SK-N-SH treated with all-trans-retinoic acid at 6 μM for 48 hours (cell line): ENCODE measurements at regions not wholly inside any gene's neighbourhood (a gene's known extent, or its start where the extent isn't known, plus 50 kb on each side); places are given as distances from the start of the nearest gene placed in this dataset.

Source experiments
- ATAC-seq: fragments of 200-7000 bp; cut with Tn5 transposase; 3 replicates; pipeline ENCODE4 v1.9.1; 2020; ENCODE audit warnings: mild to moderate bottlenecking, moderate library complexity
- ARNTL ChIP-seq: fragments of 450-650 bp; formaldehyde crosslinking; IDR thresholded peaks from 2 replicates; pipeline ENCODE4 v1.5.0; 2020; ENCODE audit warnings: low read depth, mild to moderate bottlenecking, moderate library complexity, borderline replicate concordance
- BACH2 ChIP-seq: fragments of 250-450 bp; sonication (Bioruptor Pico); IDR thresholded peaks from 2 replicates; pipeline ENCODE4 v1.9.0; 2021; ENCODE audit warnings: mild to moderate bottlenecking, borderline replicate concordance
- ESRRG ChIP-seq: fragments of 250-450 bp; sonication (Bioruptor Pico); IDR thresholded peaks from 2 replicates; pipeline ENCODE4 v1.6.1; 2021; ENCODE audit warnings: mild to moderate bottlenecking
- ISL1 ChIP-seq: fragments of 250-450 bp; sonication (Bioruptor Pico); IDR thresholded peaks from 2 replicates; pipeline ENCODE4 v2.1.2; 2022; ENCODE audit warnings: mild to moderate bottlenecking, moderate library complexity
- OSR1 ChIP-seq: fragments of 250-450 bp; sonication (Bioruptor Pico); IDR thresholded peaks from 2 replicates; pipeline ENCODE4 v1.8.0; 2022; ENCODE audit warnings: moderate library complexity, mild to moderate bottlenecking, inconsistent platforms
- PPARA ChIP-seq: fragments of 250-450 bp; sonication (Bioruptor Pico); IDR thresholded peaks from 2 replicates; pipeline ENCODE4 v1.5.0; 2020; ENCODE audit warnings: mild to moderate bottlenecking, borderline replicate concordance
- RARB ChIP-seq: fragments of 250-450 bp; sonication (Bioruptor Pico); IDR thresholded peaks from 2 replicates; pipeline ENCODE4 v1.8.0; 2021; ENCODE audit warnings: mild to moderate bottlenecking, moderate library complexity
- SNAI2 ChIP-seq: fragments of 250-450 bp; sonication (Bioruptor Pico); IDR thresholded peaks from 2 replicates; pipeline ENCODE4 v1.5.0; 2020; ENCODE audit warnings: mild to moderate bottlenecking, moderate library complexity
- TCF4 ChIP-seq: fragments of 250-450 bp; sonication (Bioruptor Pico); IDR thresholded peaks from 2 replicates; pipeline ENCODE4 v1.8.0; 2021; ENCODE audit warnings: mild to moderate bottlenecking, moderate library complexity, borderline replicate concordance
- TOX ChIP-seq: fragments of 250-450 bp; sonication (Bioruptor Pico); IDR thresholded peaks from 2 replicates; pipeline ENCODE4 v1.8.0; 2021; ENCODE audit warnings: mild to moderate bottlenecking, moderate library complexity, borderline replicate concordance
- ZC3H10 ChIP-seq: fragments of 250-450 bp; sonication (Bioruptor Pico); IDR thresholded peaks from 2 replicates; pipeline ENCODE4 v1.5.1; 2021; ENCODE audit warnings: mild to moderate bottlenecking, moderate library complexity
- ZFP3 ChIP-seq: fragments of 250-450 bp; sonication (Bioruptor Pico); IDR thresholded peaks from 2 replicates; pipeline ENCODE4 v1.5.0; 2020; ENCODE audit warnings: mild to moderate bottlenecking, moderate library complexity
- ZNF565 ChIP-seq: fragments of 450-650 bp; formaldehyde crosslinking; conservative IDR thresholded peaks from 2 replicates; pipeline ENCODE4 v1.5.0; 2020; ENCODE audit warnings: low read depth, mild to moderate bottlenecking, moderate library complexity
- ZNF70 ChIP-seq: fragments of 450-650 bp; formaldehyde crosslinking; IDR thresholded peaks from 2 replicates; pipeline ENCODE4 v1.5.0; 2020; ENCODE audit warnings: mild to moderate bottlenecking, moderate library complexity
- ZNF8 ChIP-seq: fragments of 450-650 bp; formaldehyde crosslinking; IDR thresholded peaks from 2 replicates; pipeline ENCODE4 v1.5.0; 2020; ENCODE audit warnings: mild to moderate bottlenecking, moderate library complexity
- TF ChIP-seq, protein P1 (sequence below): fragments of 250-450 bp; sonication (Bioruptor Pico); IDR thresholded peaks from 2 replicates; pipeline ENCODE4 v1.8.0; 2020; ENCODE audit warnings: mild to moderate bottlenecking, moderate library complexity, borderline replicate concordance
- TF ChIP-seq, protein P2 (sequence below): fragments of 250-450 bp; sonication (Bioruptor Pico); IDR thresholded peaks from 2 replicates; pipeline ENCODE4 v1.5.1; 2021; ENCODE audit warnings: mild to moderate bottlenecking, moderate library complexity
- TF ChIP-seq, protein P3 (sequence below): fragments of 250-450 bp; sonication (Bioruptor Pico); IDR thresholded peaks from 2 replicates; pipeline ENCODE4 v1.5.0; 2020; ENCODE audit warnings: mild to moderate bottlenecking, moderate library complexity

DNA sequence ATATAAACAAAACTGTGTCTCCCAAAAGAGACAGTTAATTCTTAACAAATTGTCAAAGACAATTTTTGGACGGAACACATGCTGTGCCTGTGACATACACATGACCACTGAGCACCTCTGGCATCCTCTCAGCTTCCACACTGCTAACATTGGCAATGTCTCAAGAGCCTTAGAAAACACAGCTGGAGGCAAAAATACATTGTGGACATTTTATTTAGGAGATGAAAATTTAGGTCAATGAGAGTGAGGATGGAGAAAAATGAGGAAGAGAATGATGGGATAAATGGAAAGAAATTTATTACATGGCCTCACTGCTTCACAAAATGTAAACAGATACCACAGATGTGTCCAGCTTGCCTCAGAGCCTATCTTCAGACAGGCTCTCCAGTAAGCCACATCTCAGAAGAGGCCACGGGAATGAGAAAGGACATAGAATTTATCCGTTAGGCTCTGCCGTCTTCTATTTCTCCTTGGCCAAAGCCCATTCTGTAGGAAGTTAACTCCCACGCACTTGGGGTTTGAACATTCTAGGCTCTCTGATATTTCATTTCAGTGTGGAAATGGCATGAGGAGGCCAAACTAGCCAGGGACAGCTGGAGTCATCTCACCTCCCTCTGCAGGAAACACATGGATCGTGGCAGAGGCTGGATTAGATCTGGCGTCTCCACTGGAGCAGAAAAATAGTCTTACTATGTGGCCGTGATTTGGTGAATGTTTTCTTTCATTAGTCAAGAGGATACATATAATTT, 519.4 kb upstream of the DSEL start:
- no peak for ATAC-seq
- TF ChIP-seq ZNF70, result no peak
- TF ChIP-seq PPARA, result no peak
- no peak for TF ChIP-seq ARNTL (CRISPR knock-in tag)
- no peak for TF ChIP-seq TCF4
- no peak for TF ChIP-seq TOX (CRISPR knock-in tag)
- TF ChIP-seq ZFP3 (CRISPR knock-in tag), result no peak
- no peak for TF ChIP-seq ZC3H10
- no peak for TF ChIP-seq BACH2 (CRISPR knock-in tag)
- TF ChIP-seq ISL1, result no peak
- TF ChIP-seq, protein P1, sequence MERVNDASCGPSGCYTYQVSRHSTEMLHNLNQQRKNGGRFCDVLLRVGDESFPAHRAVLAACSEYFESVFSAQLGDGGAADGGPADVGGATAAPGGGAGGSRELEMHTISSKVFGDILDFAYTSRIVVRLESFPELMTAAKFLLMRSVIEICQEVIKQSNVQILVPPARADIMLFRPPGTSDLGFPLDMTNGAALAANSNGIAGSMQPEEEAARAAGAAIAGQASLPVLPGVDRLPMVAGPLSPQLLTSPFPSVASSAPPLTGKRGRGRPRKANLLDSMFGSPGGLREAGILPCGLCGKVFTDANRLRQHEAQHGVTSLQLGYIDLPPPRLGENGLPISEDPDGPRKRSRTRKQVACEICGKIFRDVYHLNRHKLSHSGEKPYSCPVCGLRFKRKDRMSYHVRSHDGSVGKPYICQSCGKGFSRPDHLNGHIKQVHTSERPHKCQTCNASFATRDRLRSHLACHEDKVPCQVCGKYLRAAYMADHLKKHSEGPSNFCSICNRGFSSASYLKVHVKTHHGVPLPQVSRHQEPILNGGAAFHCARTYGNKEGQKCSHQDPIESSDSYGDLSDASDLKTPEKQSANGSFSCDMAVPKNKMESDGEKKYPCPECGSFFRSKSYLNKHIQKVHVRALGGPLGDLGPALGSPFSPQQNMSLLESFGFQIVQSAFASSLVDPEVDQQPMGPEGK (CRISPR knock-in tag), result no peak
- no peak for TF ChIP-seq ZNF565
- TF ChIP-seq, protein P2, sequence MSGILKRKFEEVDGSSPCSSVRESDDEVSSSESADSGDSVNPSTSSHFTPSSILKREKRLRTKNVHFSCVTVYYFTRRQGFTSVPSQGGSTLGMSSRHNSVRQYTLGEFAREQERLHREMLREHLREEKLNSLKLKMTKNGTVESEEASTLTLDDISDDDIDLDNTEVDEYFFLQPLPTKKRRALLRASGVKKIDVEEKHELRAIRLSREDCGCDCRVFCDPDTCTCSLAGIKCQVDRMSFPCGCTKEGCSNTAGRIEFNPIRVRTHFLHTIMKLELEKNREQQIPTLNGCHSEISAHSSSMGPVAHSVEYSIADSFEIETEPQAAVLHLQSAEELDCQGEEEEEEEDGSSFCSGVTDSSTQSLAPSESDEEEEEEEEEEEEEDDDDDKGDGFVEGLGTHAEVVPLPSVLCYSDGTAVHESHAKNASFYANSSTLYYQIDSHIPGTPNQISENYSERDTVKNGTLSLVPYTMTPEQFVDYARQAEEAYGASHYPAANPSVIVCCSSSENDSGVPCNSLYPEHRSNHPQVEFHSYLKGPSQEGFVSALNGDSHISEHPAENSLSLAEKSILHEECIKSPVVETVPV (CRISPR knock-in tag), result no peak
- no peak for TF ChIP-seq ESRRG (CRISPR knock-in tag)
- TF ChIP-seq, protein P3, sequence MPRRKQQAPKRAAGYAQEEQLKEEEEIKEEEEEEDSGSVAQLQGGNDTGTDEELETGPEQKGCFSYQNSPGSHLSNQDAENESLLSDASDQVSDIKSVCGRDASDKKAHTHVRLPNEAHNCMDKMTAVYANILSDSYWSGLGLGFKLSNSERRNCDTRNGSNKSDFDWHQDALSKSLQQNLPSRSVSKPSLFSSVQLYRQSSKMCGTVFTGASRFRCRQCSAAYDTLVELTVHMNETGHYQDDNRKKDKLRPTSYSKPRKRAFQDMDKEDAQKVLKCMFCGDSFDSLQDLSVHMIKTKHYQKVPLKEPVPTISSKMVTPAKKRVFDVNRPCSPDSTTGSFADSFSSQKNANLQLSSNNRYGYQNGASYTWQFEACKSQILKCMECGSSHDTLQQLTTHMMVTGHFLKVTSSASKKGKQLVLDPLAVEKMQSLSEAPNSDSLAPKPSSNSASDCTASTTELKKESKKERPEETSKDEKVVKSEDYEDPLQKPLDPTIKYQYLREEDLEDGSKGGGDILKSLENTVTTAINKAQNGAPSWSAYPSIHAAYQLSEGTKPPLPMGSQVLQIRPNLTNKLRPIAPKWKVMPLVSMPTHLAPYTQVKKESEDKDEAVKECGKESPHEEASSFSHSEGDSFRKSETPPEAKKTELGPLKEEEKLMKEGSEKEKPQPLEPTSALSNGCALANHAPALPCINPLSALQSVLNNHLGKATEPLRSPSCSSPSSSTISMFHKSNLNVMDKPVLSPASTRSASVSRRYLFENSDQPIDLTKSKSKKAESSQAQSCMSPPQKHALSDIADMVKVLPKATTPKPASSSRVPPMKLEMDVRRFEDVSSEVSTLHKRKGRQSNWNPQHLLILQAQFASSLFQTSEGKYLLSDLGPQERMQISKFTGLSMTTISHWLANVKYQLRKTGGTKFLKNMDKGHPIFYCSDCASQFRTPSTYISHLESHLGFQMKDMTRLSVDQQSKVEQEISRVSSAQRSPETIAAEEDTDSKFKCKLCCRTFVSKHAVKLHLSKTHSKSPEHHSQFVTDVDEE (CRISPR knock-in tag), result no peak
- TF ChIP-seq SNAI2 (CRISPR knock-in tag), result no peak
- TF ChIP-seq ZNF8 (CRISPR knock-in tag), result no peak
- TF ChIP-seq, all 23 proteins: peak for 0

DNA sequence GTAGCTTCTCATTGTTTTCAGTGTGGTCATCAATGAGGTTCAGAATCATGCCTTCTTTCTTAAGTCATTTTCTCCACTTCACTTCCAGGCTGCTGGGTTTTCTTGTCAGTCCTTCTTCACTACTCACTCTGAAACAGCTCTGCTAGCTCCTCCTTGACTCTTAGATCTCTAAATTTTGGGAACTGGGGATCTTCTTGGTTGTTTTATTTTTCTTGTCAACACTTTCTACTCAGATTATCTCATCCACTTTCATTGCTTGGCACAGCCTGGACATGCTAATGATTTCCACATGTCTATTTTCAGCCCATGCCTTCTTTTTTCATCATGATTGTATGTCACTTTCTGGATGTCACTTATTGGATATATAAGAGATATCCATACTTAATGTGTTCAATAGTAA, 517.8 kb upstream of the DSEL start:
- TF ChIP-seq, protein P2 (CRISPR knock-in tag), result no peak
- TF ChIP-seq, all 23 proteins: peak for 0
- peak; percentile 43 for ATAC-seq

DNA sequence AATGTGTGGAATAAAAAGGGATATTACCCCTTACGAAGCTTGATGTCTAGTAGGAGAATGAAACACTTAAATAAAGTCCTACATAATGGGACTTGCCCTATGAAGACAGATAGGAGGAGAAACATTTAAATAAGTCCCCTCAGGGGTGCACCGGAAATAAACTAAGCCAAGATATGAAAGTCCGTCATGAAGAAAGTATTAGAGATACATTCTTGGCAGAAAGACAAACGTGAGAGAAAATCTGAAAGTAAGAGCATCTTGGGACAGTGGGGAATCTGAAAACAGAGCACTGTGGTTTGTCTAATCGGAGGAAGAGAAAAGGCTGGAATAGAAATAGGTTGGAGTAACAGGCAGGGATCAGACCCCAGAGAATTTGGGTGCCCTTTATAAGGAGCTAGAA, 516.9 kb upstream of the DSEL start:
- no peak; the same call in 2 of the 3 replicates for ATAC-seq
- TF ChIP-seq ZNF70 (no peak), SNAI2 (CRISPR knock-in tag) (no peak), ZNF8 (CRISPR knock-in tag) (no peak), ISL1 (no peak), ZNF565 (no peak), RARB (CRISPR knock-in tag) (no peak), TCF4 (no peak), ZC3H10 (no peak), BACH2 (CRISPR knock-in tag) (no peak), OSR1 (no peak), ARNTL (CRISPR knock-in tag) (no peak), ESRRG (CRISPR knock-in tag) (no peak)
- TF ChIP-seq, protein P3 (CRISPR knock-in tag), result no peak
